IPS DF 4.7 (cell line): ENCODE measurements at regions not wholly inside any gene's neighbourhood (a gene's known extent, or its start where the extent isn't known, plus 50 kb on each side); places are given as distances from the start of the nearest gene placed in this dataset.

Source experiments
- DNase-seq: peaks from one replicate; pipeline ENCODE4 v3.0.0-alpha.2; 2013; ENCODE audit warnings: low spot score; ENCODE audit errors: extremely low read depth

GRCh38 chr2:236969767-236970655 lies 115.7 kb upstream of the COPS8 start:
- DNase-seq = no peak

- DNase-seq = no peak
These were observed 115.1 kb upstream of the COPS8 start for GRCh38 chr2:236970656-236971010.

GRCh38 chr2:236971131-236971821 lies 114.4 kb upstream of the COPS8 start:
- no peak for DNase-seq

- no peak for DNase-seq
These were observed 113.7 kb upstream of the COPS8 start for GRCh38 chr2:236971919-236972381.

- DNase-seq = no peak
These were observed 113.0 kb upstream of the COPS8 start for GRCh38 chr2:236972491-236973342.

GRCh38 chr2:236973343-236973980 lies 112.2 kb upstream of the COPS8 start:
- DNase-seq = no peak

- no peak for DNase-seq
These were observed 111.5 kb upstream of the COPS8 start for GRCh38 chr2:236974148-236974547.

- no peak for DNase-seq
These were observed 110.9 kb upstream of the COPS8 start for GRCh38 chr2:236974752-236975151.

- DNase-seq = no peak
These were observed 109.9 kb upstream of the COPS8 start for GRCh38 chr2:236975766-236976165.

- no peak for DNase-seq
These were observed 109.2 kb upstream of the COPS8 start for GRCh38 chr2:236976266-236977062.

- no peak for DNase-seq
These were observed 108.4 kb upstream of the COPS8 start for GRCh38 chr2:236977063-236977851.

GRCh38 chr2:236977852-236978398 lies 107.8 kb upstream of the COPS8 start:
- no peak for DNase-seq

- DNase-seq = no peak
These were observed 106.0 kb upstream of the COPS8 start for GRCh38 chr2:236979664-236980063.

GRCh38 chr2:236980961-236981360 lies 104.7 kb upstream of the COPS8 start:
- no peak for DNase-seq

- DNase-seq = no peak
These were observed 103.8 kb upstream of the COPS8 start for GRCh38 chr2:236981701-236982485.

GRCh38 chr2:236982693-236983455 lies 102.8 kb upstream of the COPS8 start:
- no peak for DNase-seq

- DNase-seq = no peak
These were observed 101.6 kb upstream of the COPS8 start for GRCh38 chr2:236984046-236984445.
